ENCODE measurements at regions not wholly inside any gene's neighbourhood (a gene's known extent, or its start where the extent isn't known, plus 50 kb on each side); places are given as distances from the start of the nearest gene placed in this dataset.

DNA sequence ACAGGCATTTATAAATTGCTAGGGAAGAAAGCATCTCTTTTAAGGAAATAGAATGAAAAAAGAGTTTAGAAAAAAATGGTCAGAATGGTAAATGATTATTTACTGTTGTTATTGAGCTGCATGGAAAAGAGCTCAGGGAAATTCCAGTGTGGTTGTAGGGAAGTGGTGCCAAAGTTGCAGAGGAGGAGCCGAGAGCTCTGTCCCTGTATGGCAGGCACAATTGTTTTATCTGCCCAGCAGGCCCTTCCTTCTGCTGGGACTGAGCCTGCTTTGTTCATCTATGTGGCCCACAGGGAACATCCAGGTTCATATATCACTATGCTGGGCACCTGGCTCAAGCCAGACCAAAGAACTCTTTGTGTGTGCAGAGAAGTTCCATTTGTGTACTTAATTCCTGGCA is 80.8 kb upstream of the AGAP1 start:
- FAIRE-seq (no peak), DNase-seq (ENCODE audit: low read depth in 1 of 2, low spot score in 2 of 2) (no peak)
- no peak overlapping the region for H3K27ac ChIP-seq (ENCODE audit: low read depth, low read length)
- H3K79me2 ChIP-seq (ENCODE audit: control insufficient read depth in 1 of 2, insufficient read depth in 2 of 2, low read length in 2 of 2): no peaks in the 10 kb centered on the region
- CTCF ChIA-PET (ENCODE audit: partially characterized antibody): interaction anchor here (1.1 to 1.7 kb wide), 2 partner anchors 9 to 18 kb away, joined by 3 to 4 read pairs; no protein-coding TSS in a partner anchor
- H2AK5ac ChIP-seq (ENCODE audit: low read depth, low read length): no peak overlapping the region
- no peak overlapping the region for H3K4me3 ChIP-seq (ENCODE audit: extremely low read depth in 1 of 4, insufficient read depth in 2 of 4, low read depth in 3 of 4, low read length in 4 of 4)
- WGBS, 2 experiments (ENCODE audit: extremely low coverage in 1 of 2, insufficient coverage in 1 of 2, insufficient read length in 1 of 2, insufficient replicate concordance in 2 of 2, low coverage in 1 of 2, low lambda C conversion rate in 2 of 2, missing lambda C conversion rate in 1 of 2): 93% methylated on average over 1 of the region's 1 CpG; no CpG with 5 or more reads in 1 of the 2 experiments
- H3K4me2 ChIP-seq (ENCODE audit: insufficient read depth in 1 of 2, low read depth in 2 of 2, low read length in 2 of 2): no peak overlapping the region
- no peak overlapping the region for H2BK12ac ChIP-seq (ENCODE audit: low read depth, low read length)
- H2BK20ac ChIP-seq (ENCODE audit: low read length): no peak overlapping the region
- H3K56ac ChIP-seq (replicated peaks; ENCODE audit: insufficient read length, low read depth, low read length): no peak overlapping the region
- H4K8ac ChIP-seq (ENCODE audit: extremely low read depth, insufficient read depth, low read length): no peak overlapping the region
- H3K4ac ChIP-seq (replicated peaks; ENCODE audit: insufficient read length, low read depth, low read length): no peak overlapping the region
- no peak overlapping the region for H4K5ac ChIP-seq (ENCODE audit: insufficient read length, low read depth, low read length)
- no peaks in the 10 kb centered on the region for H3K79me1 ChIP-seq (ENCODE audit: low read depth, low read length)
- TF ChIP-seq TCF12 (IDR thresholded peaks at IDR 0.05; ENCODE audit: low read depth, low read length): no peak
- no peak for TF ChIP-seq SIX5 (IDR thresholded peaks at IDR 0.05; ENCODE audit: low read depth, low read length)
- no peak for TF ChIP-seq SIRT6 (IDR thresholded peaks at IDR 0.05; ENCODE audit: low read length)
- TF ChIP-seq GABPA (IDR thresholded peaks at IDR 0.05; ENCODE audit: borderline replicate concordance, insufficient read depth, low read length): no peak
- no peak for TF ChIP-seq NRF1 (IDR thresholded peaks at IDR 0.05; ENCODE audit: low read depth, low read length)
- no peak for TF ChIP-seq RFX5 (IDR thresholded peaks at IDR 0.05; ENCODE audit: borderline replicate concordance, low read depth, low read length)
- no peak overlapping the region for H2BK5ac ChIP-seq (ENCODE audit: low read depth, low read length)
- POLR2A ChIA-PET (ENCODE audit: partially characterized antibody): no interaction called here
- no peak overlapping the region for H4K91ac ChIP-seq (replicated peaks; ENCODE audit: insufficient read length, low read length)
- H2BK120ac ChIP-seq (replicated peaks; ENCODE audit: low read depth, low read length): no peak overlapping the region
- no peak overlapping the region for H3K18ac ChIP-seq (ENCODE audit: extremely low read depth, low read length)
- no peak overlapping the region for H3K9ac ChIP-seq (replicated peaks in 1 of 4; ENCODE audit: extremely low read depth in 1 of 4, low read depth in 3 of 4, low read length in 3 of 4)
- H3K14ac ChIP-seq (ENCODE audit: insufficient read length): no peak overlapping the region
- H3K27me3 ChIP-seq (replicated peaks in 1 of 4; ENCODE audit: control insufficient read depth in 3 of 4, extremely low read depth in 1 of 4, insufficient read depth in 3 of 4, low read length in 3 of 4): no peaks in the 10 kb centered on the region
- no peaks in the 10 kb centered on the region for H3K9me3 ChIP-seq (ENCODE audit: insufficient read depth in 2 of 2, low read depth in 1 of 2, low read length in 1 of 2)
- no peaks in the 10 kb centered on the region for H4K20me1 ChIP-seq (replicated peaks in 1 of 2; ENCODE audit: control insufficient read depth in 1 of 2, insufficient read depth in 2 of 2, low read length in 2 of 2)
- no peaks in the 10 kb centered on the region for H3K36me3 ChIP-seq (ENCODE audit: control insufficient read depth in 2 of 4, insufficient read depth in 4 of 4, low read length in 3 of 4)
- no peak overlapping the region for H3K23ac ChIP-seq (ENCODE audit: insufficient read length)
- no peak overlapping the region for H2BK15ac ChIP-seq (ENCODE audit: low read length)
- H2AFZ ChIP-seq (ENCODE audit: low read length): no peak overlapping the region
- no peaks in the 10 kb centered on the region for H3K4me1 ChIP-seq (replicated peaks in 1 of 4; ENCODE audit: control insufficient read depth in 3 of 4, insufficient read depth in 4 of 4, low read length in 3 of 4)
- no peaks in the 10 kb centered on the region for H3K23me2 ChIP-seq (ENCODE audit: low read depth, low read length)
